GM19238 (cell line): ENCODE measurements at regions not wholly inside any gene's neighbourhood (a gene's known extent, or its start where the extent isn't known, plus 50 kb on each side); places are given as distances from the start of the nearest gene placed in this dataset.
"Not testable (repeated sequence)": the region's sequence is repeated elsewhere in the genome, so short reads cannot be mapped to it uniquely, and the experiment has no call there.

ENCODE experiments used
- DNase-seq: peaks from one replicate; pipeline ENCODE4 v3.0.0; 2011; ENCODE audit warnings: low spot score; ENCODE audit not compliant: insufficient read length

- DNase-seq: no peak
These were observed 823.1 kb downstream of the EPHA4 start for GRCh38 chr2:220748875-220749479.

- no peak for DNase-seq
These were observed 818.6 kb downstream of the EPHA4 start for GRCh38 chr2:220753486-220753885.

DNA sequence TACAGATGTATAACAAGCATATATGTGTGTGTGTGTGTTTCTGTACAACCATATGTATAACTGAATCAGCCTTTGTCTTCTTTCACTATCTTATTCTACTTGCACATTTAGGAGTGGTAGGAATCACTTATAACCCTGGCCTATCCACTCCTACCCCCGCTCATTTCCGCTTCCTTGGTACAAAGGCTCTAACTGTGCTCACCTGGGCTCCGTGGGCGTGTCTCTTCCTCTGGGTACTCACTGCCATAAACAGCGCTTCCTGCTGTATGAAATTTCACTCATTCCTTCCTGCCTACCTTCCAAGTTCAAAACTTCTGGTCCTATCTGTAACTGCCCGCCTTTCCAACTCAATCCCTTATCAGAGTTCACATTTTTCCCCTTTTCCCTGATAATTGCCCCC, 815.5 kb downstream of the EPHA4 start:
- no peak for DNase-seq

DNA sequence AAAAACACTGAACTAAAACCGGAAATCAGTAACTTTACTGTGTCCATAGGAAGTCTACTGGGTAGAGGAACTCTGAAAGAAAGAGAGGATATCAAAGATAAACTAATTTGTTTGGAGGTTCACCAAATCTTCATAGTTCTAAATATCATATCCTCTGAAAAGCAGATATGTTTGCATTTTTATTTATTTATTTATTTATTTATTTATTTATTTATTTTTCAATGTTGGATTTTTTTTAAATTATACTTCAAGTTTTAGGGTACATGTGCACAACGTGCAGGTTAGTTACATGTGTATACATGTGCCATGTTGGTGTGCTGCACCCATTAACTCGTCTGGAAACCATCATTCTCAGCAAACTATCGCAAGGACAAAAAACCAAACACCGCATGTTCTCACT, 813.7 kb downstream of the EPHA4 start:
- DNase-seq: not testable (repeated sequence)

DNA sequence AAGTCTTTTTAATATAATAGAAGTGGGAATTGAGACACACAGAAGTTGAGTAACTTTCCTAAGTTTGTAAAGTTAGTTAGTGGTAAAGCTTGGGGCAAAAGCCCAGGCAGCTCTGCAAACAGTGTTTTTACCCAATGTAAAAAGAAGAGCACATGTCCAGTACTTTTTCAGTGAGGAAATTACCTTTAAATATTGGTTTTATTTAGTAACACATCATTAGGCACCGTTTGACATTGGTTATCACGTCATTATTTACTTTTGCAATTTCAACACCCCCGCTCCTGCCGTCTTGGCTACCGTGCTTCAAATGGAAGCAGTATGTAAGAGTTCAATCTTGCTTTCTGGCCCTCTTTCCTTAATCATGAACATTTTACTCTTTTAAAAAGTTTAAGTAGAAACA, 807.9 kb downstream of the EPHA4 start:
- no peak for DNase-seq

DNA sequence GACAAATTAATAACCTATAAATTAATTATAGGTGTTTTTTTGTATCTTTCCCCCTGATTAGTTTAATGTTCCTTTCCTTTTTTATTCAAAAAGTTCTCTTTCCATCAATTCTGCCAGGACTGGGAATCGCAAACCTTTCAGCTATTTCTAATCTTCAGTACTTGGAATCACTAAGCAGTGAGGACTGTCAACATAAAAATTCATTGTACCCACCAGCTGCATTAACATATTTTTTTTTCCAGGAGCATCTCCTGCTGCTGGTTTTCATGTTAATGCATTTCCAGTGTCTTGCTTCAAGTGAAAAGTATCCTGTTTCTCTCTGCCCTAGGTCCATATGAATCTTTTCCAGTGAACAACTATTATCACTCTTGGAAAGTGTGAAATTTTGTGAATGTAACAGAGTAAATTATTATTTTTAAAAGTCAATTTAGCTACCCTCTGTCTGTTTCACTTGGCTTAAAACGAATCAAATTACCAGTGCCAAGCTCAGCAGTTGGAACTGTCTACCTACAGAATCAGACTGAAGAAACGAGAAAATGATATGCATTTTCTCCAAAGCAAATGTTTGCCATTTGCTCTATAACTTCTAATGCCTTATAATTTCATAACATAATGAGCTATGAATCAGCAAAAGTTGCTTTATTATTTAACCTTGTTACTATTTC, 804.4 kb downstream of the EPHA4 start:
- DNase-seq: no peak

DNA sequence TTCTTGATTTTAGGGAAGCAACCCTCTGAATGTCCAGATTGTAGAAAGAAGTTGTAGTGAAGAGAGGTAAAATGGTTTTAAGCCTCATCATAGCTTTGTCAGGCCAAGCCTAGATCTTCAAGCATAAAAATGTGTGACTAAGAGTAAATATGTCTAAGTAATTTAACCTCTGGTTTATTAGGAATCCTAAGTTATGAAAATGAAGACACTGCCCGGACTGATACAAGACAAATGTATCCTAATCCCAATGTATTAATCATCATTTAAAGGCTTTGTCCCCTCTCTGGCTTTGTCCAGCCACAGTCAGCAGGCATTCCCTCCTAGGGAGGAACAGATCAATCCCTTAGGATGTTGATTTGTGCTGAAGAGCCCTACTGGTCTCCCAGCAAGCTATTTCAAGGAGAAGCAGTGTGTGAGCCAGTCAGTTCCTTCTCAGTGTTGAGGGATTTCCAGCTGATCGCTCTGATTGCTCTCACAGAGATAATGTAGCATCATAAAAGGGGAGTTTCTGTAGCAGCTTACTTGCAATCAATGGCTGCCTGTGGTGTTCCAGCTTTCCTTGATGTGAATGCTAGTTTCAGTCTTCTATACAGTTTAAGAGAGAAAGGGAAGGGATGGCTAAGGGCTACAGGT, 796.1 kb downstream of the EPHA4 start:
- DNase-seq: no peak

- DNase-seq: not testable (repeated sequence)
These were observed 793.0 kb downstream of the EPHA4 start for GRCh38 chr2:220779076-220779475.

DNA sequence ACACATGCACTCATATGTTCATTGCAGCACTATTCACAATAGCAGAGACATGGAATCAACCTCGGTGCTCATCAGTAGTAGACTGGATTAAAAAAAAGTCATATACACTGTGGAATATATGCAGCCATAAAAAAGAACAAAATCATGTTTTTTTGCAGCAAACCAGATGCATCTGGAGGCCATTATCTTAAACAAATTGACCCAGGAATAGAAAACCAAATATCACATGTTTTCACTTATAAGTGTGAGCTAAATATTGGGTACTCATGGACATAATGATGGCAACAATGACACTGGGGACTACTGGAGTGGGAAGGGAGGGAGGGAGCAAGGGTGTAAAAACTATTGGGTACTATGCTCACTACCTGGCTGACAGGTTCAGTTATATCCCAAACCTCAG, 792.6 kb downstream of the EPHA4 start:
- DNase-seq: no peak

- no peak for DNase-seq
These were observed 792.2 kb downstream of the EPHA4 start for GRCh38 chr2:220779931-220780330.

DNA sequence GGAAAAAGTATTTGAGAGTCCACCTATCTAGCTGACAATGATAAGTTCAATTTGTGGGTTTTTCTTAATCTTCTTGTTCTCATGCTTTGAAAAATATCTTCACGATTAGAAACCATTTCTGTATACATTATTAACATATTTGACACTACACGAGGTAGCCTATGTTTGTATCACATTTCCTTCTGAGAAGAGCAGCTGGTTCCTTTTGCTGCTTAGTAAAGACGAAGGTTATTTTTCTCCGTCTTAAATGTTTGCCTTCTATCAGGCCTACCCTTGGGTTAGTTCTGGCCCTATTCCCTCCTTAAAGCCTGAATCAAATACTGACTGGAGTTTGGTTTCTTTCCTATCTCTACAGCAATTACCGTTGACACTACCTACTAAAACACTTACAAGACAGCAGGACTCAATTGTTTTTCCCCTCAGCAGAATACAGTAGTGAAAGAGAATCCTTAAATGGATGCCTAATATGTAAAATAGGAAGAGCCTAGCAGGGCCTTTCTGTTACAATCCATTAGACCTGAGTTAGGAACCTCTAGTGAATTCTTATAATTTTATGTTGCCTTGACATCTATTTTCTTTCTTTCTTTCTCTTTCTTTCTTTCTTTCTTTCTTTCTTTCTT, 790.4 kb downstream of the EPHA4 start:
- no peak for DNase-seq

- no peak for DNase-seq
These were observed 789.4 kb downstream of the EPHA4 start for GRCh38 chr2:220782609-220783113.

GRCh38 chr2:220783671-220784070, 788.4 kb downstream of the EPHA4 start:
- no peak for DNase-seq

GRCh38 chr2:220785178-220785577, 786.9 kb downstream of the EPHA4 start:
- DNase-seq: no peak

GRCh38 chr2:220786216-220786615, 785.9 kb downstream of the EPHA4 start:
- DNase-seq: no peak

- no peak for DNase-seq
These were observed 784.9 kb downstream of the EPHA4 start for GRCh38 chr2:220787251-220787650.

DNA sequence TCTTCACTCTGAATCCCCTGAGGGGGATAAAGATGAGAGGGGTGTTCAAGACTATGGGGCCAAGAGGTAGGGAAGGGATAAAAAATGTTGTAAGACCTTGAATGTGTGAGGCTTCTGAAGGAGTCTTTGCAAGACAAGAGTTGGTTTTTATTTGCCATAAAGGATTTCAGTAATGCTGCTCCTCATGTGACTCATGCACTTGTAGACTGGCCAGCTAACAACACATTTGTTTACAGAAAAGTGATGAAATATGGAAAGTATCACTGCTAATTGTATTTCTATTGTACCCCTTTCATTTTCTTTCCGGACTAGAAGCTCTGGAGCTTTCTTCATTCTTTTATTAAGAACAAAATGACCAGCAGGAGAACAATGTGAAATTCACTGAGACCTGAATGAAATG, 782.1 kb downstream of the EPHA4 start:
- DNase-seq: no peak

DNA sequence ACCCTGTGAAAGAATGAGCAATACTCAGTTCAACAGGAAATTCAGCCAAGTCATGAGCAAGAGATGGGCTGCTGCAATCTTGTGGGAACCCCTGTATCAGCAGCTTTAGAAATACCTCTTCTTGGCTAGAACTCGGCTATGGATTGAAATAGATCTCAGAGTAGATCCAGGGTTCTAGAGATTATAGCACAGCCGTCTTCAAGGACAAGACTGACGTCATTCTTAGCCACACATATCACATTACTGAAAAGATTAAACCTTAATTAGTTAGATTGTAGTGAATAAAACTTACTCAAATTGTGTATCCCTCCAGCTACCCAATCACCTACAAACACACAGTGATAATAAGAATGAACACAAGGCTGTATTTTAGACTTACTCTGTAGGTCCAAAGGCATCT, 776.4 kb downstream of the EPHA4 start:
- no peak for DNase-seq

GRCh38 chr2:220811115-220811514, 761.0 kb downstream of the EPHA4 start:
- DNase-seq: no peak

- DNase-seq: no peak
These were observed 760.0 kb downstream of the EPHA4 start for GRCh38 chr2:220811952-220812570.

DNA sequence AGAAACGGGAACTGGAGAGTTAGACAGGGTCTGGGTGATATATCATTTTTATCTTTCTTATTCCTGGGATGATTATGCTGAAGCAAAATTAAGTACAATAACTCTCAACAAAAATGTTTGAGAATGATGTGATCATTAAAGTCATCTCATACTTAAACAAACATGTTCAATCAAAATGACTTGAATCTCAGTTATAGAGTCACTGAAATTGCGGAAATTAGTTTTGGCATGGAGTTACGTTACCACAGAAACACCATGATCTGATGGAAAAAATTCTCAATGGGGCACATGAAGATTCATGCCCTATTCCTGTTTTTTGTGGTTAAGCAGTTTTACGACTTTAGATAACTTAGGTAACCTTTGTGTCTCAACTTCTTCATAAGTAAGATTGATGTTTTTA, 757.7 kb downstream of the EPHA4 start:
- no peak for DNase-seq

DNA sequence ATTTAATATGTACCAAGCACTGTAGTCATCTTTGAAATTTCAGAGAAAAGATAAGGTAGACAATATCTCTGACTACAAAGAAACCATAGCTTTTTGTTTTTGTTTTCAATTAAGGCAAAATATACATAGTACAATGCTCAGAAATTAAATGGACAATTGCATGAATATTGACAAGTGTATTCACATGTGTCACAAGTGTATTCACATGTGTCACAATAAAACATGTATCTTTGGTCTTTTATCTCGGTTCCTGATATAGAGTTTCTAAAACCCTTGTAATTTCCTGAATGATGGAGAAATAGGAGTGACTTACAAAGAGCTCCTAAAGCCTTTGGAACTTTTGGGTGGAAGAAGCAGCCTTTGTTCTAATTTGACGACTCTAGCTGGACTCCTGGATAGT, 756.4 kb downstream of the EPHA4 start:
- no peak for DNase-seq
